DND-41 (cell line): ENCODE measurements at regions not wholly inside any gene's neighbourhood (a gene's known extent, or its start where the extent isn't known, plus 50 kb on each side); places are given as distances from the start of the nearest gene placed in this dataset.
"Not testable (repeated sequence)": the region's sequence is repeated elsewhere in the genome, so short reads cannot be mapped to it uniquely, and the experiment has no call there.

Source experiments
- CTCF ChIP-seq: IDR thresholded peaks from 2 replicates; pipeline ENCODE4 v1.5.1; 2012; ENCODE audit warnings: borderline replicate concordance, low read length, moderate library complexity, mild to moderate bottlenecking; ENCODE audit not compliant: poor library complexity, severe bottlenecking; ENCODE audit errors: extremely low read depth
- EZH2 ChIP-seq: IDR thresholded peaks from 3 replicates; pipeline ENCODE4 v1.6.1; 2012; ENCODE audit warnings: borderline replicate concordance, low read depth, mild to moderate bottlenecking, moderate library complexity, low read length, inconsistent platforms; ENCODE audit not compliant: severe bottlenecking

GRCh38 chr9:24856601-24857000 lies 310.9 kb upstream of the IZUMO3 start:
- TF ChIP-seq CTCF, EZH2: not testable (repeated sequence)
